ENCODE measurements at regions not wholly inside any gene's neighbourhood (a gene's known extent, or its start where the extent isn't known, plus 50 kb on each side); places are given as distances from the start of the nearest gene placed in this dataset.

- TF ChIP-seq POLR2A (IDR thresholded peaks at IDR 0.05), result no peak
- no peak for TF ChIP-seq CTCF (IDR thresholded peaks at IDR 0.05 in 4 of 5, conservative IDR thresholded peaks at IDR 0.05 in 1 of 5)
Measured at GRCh38 chr9:11701706-11702105, 991.5 kb upstream of the TYRP1 start.
